ENCODE measurements at regions not wholly inside any gene's neighbourhood (a gene's known extent, or its start where the extent isn't known, plus 50 kb on each side); places are given as distances from the start of the nearest gene placed in this dataset.

GRCh38 chr2:23241611-23242245 is 143.3 kb upstream of the KLHL29 start:
- no peak overlapping the region for H3K4me2 ChIP-seq (ENCODE audit: low read length)
- no peak overlapping the region for H3K9ac ChIP-seq
- H3K36me3 ChIP-seq (ENCODE audit: control insufficient read depth, insufficient read depth, low read length): no peaks in the 10 kb centered on the region
- H2AFZ ChIP-seq: no peak overlapping the region
- no peaks in the 10 kb centered on the region for H3K27me3 ChIP-seq (ENCODE audit: control insufficient read depth, insufficient read depth, low read length)
- H3K27ac ChIP-seq: no peak overlapping the region
- no peak overlapping the region for H3K4me3 ChIP-seq (ENCODE audit: low read depth, low read length)
- TF ChIP-seq CTCF (IDR thresholded peaks at IDR 0.05): no peak
- no peaks in the 10 kb centered on the region for H3K4me1 ChIP-seq
- H3K9me3 ChIP-seq (ENCODE audit: control insufficient read depth, low read length): no peaks in the 10 kb centered on the region
- no peaks in the 10 kb centered on the region for H3K79me2 ChIP-seq

GRCh38 chr2:23243073-23243659 is 141.8 kb upstream of the KLHL29 start:
- TF ChIP-seq CTCF (IDR thresholded peaks at IDR 0.05): no peak
- H3K9me3 ChIP-seq (ENCODE audit: control insufficient read depth, low read length): no peaks in the 10 kb centered on the region
- no peaks in the 10 kb centered on the region for H3K27me3 ChIP-seq (ENCODE audit: control insufficient read depth, insufficient read depth, low read length)
- no peak overlapping the region for H3K4me2 ChIP-seq (ENCODE audit: low read length)
- H2AFZ ChIP-seq: no peak overlapping the region
- no peaks in the 10 kb centered on the region for H3K36me3 ChIP-seq (ENCODE audit: control insufficient read depth, insufficient read depth, low read length)
- no peak overlapping the region for H3K4me3 ChIP-seq (ENCODE audit: low read depth, low read length)
- no peaks in the 10 kb centered on the region for H3K4me1 ChIP-seq
- no peak overlapping the region for H3K9ac ChIP-seq
- no peaks in the 10 kb centered on the region for H3K79me2 ChIP-seq
- no peak overlapping the region for H3K27ac ChIP-seq

- Histone ChIP-seq H3K79me2 (no peaks in the 10 kb centered on the region), H3K4me2 (ENCODE audit: low read length) (no peak overlapping the region), H3K4me3 (ENCODE audit: low read depth, low read length) (no peak overlapping the region), H2AFZ (no peak overlapping the region), H3K9ac (no peak overlapping the region), H3K27ac (no peak overlapping the region), H3K4me1 (no peaks in the 10 kb centered on the region), H3K27me3 (ENCODE audit: control insufficient read depth, insufficient read depth, low read length) (no peaks in the 10 kb centered on the region), H3K36me3 (ENCODE audit: control insufficient read depth, insufficient read depth, low read length) (no peaks in the 10 kb centered on the region), H3K9me3 (ENCODE audit: control insufficient read depth, low read length) (no peaks in the 10 kb centered on the region)
- no peak for TF ChIP-seq CTCF (IDR thresholded peaks at IDR 0.05)
These were observed 140.4 kb upstream of the KLHL29 start for GRCh38 chr2:23244617-23245016.

GRCh38 chr2:23246992-23247683 is 137.8 kb upstream of the KLHL29 start:
- H3K27ac ChIP-seq: no peak overlapping the region
- no peaks in the 10 kb centered on the region for H3K36me3 ChIP-seq (ENCODE audit: control insufficient read depth, insufficient read depth, low read length)
- H3K4me2 ChIP-seq (ENCODE audit: low read length): no peak overlapping the region
- no peaks in the 10 kb centered on the region for H3K9me3 ChIP-seq (ENCODE audit: control insufficient read depth, low read length)
- H2AFZ ChIP-seq: no peak overlapping the region
- no peak for TF ChIP-seq CTCF (IDR thresholded peaks at IDR 0.05)
- H3K4me3 ChIP-seq (ENCODE audit: low read depth, low read length): no peak overlapping the region
- no peak overlapping the region for H3K9ac ChIP-seq
- H3K27me3 ChIP-seq (ENCODE audit: control insufficient read depth, insufficient read depth, low read length): no peaks in the 10 kb centered on the region
- H3K4me1 ChIP-seq: no peaks in the 10 kb centered on the region
- no peaks in the 10 kb centered on the region for H3K79me2 ChIP-seq

All from parathyroid adenoma (tissue), 2 donors.